Activated CD4-positive, alpha-beta T cell treated with anti-CD3 and anti-CD28 coated beads, Interleukin-2, amount 50 U/mL, for 4 hours (primary cell): ENCODE measurements at regions not wholly inside any gene's neighbourhood (a gene's known extent, or its start where the extent isn't known, plus 50 kb on each side); places are given as distances from the start of the nearest gene placed in this dataset.

Experiments
- DNase-seq, 2 experiments: peaks; one replicate each; pipeline ENCODE4 v3.0.0-alpha.2; 2020

DNA sequence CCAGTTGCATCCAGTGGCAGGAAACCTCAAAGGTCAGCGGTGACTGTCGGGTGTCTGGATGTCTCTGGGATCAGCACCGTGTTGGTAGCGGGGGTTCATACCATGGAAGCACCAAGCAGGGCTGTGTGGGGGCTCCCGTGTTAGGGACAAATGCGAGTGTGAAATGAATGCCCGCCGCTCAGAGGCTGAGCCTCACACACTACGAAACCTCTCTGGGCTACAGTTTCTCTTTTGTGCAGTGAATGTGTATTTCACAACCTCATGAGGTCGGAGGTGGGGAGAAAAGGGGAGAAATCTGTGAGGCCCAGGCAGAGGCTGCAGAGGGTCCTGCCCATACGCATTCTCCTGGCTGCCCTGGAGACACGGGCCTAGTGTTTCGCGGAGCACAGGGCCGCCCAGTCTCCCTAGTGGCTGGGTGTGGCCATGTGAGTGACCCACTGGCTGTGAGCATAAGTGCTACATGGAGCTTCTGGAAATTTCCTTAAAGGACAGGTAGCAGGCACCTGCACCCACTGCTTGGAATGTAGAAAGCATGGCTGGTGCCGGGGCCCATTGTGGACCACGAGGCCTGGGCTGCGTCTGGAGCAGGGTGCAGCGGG lies 138.0 kb upstream of the GLI2 start:
- DNase-seq: no peak

DNA sequence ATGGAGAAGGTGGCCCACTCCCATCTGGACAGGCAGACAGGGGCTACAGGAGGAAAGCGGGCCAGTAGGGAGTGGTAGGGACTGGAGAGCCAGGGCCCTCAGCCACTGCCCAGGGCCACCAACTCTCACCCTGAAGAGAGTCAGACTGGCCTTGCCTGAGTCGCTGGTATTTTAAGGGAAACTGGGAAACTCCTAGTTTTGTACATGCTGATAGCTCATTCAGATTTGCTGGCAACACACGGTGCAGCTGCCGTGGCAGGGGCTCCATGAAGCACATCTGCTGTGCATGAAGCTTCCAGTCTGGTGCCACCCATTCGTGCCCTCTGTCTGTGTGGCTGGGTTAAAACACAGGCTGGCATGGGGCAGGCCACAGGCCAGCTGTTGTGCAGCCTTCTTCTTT lies 137.3 kb upstream of the GLI2 start:
- no peak for DNase-seq

DNA sequence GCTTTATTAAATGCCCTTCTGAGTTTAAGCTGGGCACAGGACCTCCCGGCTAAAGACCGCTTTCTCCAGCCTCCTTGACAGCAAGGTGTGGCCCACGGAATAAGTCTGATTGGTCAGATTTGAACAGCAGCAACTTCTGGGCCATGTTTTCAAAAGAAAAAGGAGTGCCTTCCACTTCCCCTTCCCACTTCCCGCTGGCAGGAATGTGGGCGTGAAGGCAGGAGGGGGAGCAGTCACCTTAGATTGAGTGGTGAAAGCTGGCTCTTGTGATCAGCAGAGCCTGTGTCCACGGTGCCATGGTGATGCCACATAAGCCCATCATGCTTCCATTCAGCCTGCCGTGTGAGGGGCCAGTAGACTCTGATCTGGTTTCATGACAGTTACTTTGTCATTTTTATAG lies 136.6 kb upstream of the GLI2 start:
- no peak for DNase-seq

DNA sequence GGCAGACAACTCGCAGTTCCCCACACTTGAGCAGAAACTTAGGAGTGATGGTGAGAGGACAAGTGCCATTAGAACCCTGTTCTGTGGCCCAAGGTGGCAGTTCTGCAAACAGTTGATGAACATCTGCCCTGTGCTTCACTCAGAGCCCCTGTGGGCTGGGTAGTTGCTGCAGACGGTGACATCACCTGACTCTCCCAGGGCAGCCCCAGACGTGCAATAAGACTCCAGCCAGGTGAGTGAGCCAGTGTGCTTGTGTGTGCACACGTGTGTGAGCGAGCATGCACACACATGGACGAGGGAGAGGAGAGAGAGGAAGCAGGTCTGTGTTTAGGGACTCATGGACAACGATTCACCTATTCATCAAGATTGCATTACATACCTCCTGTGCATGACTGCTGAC lies 136.0 kb upstream of the GLI2 start:
- DNase-seq: no peak

DNA sequence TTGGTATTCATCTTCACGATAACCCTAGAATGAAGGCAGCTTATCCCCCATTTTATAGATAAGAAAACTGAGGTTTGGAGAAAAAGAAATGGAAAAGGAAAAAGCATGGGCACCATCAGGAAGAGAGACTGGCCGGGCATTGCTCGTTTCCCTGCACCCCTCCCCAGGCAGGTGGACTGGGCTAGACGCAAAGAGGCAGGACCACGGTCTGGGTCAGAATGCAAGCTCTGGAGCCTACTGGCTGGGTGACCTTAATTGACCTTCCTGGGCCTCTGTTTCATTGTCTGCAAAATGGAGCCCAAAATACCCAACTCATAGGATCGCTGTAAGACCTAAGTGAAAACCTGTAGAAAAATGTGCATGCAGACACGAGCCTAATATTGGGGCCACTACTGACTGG lies 135.3 kb upstream of the GLI2 start:
- DNase-seq: no peak

DNA sequence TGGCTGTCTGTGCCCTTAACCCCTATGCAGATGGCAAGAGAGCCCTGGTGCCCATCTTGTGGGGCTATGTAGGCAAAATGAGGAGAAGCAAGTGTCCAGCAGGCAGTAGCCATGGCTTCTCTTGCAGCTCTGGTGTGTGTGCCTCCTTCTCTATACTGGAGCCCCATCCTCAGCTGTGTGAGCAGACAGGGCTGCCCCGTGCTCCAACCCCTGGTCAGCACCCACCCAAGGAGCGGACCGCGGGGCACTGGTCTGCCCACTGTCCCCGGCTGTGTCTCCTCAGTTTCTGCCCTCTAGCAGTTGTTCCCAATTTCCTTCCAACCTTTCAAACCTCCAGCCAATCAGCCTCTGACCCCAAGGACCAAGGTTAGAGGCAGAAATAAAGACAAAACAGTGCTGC lies 134.9 kb upstream of the GLI2 start:
- no peak for DNase-seq

DNA sequence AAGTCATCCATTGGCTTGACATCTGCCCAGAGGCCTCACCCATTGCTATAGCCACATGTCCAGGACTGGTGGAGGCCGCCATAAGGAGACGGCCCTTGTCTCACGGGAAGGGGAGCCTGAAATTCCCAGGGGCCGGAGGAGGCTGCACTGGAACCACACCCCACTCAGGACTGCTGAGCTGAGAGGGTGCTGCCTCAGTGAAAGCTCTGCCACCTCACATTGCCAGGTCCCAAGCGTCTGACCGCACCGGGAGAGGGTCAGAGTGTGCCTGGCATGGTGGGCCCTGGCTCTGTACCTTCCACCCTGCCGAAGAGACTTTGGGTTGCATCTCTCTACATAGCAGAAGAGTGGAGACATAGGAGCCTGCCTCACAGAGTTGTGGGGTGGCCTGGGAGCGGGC lies 134.1 kb upstream of the GLI2 start:
- DNase-seq: no peak

DNA sequence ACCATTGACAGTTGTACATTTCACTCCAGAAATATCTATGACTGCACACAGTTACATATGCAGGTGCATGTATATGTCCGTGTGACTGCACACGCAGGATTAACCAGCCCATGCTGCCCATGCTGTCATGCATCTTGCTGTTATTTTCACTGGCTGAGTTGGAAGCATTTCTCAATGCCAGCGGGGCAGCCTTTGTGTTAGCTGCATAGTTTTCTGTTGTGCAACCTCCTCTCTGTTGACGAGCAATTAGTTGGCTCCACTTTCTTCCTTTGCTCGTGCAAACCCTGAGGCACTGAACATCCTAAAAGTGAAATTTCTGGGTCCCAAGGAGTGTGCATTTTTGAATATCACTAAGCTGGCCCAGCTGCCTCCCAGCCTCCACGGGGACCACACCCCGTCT lies 133.4 kb upstream of the GLI2 start:
- no peak for DNase-seq

DNA sequence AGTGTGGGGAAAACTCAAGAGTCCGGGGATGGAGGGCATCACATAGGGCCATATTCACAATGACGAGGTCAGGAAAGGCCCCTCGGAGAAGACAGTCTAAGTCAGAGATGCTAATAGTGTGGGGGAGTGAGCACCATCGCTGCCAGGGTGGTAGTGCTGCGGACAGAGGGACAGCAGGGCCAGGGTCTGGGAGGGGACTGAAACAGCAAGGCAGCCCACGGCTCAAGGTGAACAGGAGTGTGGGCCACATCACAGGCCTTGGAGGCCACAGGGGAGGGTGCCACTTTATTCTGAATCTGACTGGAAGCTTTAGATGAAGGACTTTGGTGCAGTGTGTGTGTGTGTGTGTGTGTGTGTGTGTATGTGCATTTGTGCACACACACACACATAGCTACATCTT lies 130.9 kb upstream of the GLI2 start:
- DNase-seq: no peak

DNA sequence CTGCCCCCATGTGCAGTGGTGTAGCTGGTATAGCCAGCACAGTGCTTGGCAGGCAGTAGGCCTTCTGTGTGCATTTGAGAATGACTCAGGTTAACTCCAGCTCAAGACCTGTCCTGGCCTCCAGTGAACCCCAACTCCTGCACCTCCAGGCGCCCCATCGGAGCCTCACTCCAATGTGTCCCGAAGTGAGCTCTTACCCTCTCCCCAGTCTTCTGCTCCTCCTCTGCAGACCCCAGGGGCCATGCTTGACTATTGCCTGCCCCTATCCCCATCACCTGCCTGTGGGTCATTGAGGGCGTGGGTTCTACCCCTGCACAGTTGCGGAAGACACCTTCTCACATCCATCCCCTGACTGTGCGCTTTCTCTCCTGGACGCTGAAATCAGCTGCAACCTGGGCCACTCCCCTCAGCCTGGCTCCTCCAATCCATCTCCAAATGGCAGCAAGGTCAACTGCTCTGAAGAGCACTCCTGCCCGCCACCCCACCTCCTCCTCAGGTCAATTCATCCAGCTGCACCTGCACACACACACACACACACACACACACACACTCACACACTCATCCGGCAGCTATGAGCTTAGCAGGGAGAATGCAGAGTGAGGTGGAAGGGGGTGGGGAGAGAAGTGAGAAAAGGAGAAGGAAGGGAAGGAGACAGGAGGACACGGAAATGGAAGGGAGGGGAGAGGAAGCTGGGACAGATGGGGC lies 130.3 kb upstream of the GLI2 start:
- no peak for DNase-seq

DNA sequence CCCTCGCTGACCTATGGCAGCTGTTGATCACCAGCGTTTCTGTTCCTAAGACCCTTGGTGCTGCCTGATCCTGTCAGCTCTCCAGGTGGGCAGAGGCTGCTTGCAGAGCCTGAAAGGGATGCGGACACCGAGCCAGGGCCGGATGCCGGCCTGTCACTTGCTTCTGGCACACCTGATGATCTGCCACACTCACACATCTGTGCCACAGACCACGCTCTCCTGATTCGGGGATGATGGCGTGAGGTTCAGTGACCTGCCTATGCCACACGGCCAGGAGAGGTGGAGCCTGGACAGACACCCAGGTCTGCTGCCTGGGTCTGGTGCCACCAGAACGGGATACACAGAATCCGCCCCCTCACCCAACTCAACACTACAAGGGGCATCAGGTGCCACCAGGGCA lies 129.4 kb upstream of the GLI2 start:
- DNase-seq: no peak

DNA sequence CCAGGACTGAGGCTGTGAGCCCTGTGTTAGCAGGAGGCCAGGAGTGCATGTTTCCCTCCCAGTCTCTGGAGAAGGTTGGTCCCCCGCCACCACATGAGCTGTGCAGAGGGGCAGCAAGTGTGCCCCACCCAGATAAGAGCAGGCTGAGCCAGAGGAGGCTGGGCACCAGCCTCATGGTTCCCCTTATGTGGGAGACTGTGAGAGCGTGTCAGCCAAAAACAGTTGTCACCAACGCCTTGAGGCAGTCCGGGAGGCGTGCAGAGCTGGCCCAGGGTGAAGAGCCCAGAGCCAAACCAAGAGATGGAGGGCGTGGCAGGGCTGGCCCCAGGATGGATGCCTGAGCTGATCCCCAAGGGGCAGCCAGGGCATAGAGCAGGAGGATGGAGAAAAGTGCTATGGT lies 128.7 kb upstream of the GLI2 start:
- DNase-seq: no peak

DNA sequence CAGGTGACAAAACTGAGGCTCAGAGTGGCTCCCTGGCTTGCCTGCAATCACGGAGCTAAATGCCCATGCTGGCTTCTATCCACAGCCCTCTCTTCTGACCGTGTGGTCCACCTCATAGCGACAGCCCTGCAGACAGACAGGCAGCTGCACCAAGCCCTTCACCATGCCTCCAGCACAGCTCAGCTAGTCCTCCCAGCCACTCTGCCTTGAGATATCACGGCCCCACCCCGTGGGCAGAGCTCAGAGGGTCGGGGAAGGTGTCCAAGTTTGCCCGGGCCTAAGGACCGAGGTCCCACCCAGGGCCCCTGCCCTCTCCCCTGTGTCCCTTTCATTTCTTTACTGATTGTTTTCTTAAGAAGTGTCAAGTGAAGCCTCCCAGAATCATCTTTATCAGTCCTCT lies 128.2 kb upstream of the GLI2 start:
- DNase-seq: no peak

DNA sequence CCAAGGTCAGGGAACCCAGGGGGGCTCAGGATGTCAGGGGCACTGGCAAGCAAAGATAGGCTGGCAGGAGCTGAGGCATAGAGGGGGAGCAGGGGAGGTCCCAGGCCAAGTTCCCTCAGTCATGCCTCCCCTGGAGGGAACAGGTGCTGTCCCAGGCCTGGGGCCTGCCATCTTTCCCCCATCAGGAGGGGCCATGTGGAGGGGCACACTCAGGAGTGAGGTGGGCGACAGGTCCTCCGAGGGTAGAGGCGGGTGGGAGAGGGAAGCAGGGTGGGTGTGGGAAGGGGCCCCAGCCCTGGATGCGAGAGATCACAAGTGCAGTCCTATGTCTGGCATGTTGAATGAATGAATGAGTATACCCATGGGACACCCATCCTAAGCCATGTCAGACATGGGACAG lies 127.7 kb upstream of the GLI2 start:
- no peak for DNase-seq

DNA sequence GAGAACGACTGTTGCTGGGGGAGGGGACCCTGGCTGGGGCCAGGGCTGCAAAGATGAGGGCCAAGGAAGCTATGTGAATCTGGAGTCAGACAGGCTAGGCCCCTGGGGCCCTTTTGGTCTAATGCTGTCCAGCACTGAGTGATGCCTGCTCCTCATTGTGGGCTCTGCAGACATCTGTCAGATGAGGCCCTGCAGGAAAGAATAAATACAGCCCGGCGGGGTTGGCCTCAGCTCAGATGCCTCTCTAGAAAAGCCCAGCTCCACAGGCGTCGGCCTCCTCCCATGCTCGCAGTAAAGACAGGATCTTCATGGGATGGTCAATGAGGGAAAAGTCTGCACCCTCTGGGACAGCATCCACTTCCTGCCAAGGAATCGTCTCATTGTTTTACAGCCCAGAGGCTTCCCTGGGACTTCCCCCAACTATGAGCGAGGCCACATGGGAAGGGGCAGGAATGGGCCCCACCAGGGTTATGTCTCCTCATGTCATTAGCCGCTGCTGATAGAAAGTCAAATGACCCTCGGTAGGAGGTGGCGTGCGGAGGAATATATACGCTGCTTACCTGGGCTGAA lies 125.8 kb upstream of the GLI2 start:
- no peak for DNase-seq

DNA sequence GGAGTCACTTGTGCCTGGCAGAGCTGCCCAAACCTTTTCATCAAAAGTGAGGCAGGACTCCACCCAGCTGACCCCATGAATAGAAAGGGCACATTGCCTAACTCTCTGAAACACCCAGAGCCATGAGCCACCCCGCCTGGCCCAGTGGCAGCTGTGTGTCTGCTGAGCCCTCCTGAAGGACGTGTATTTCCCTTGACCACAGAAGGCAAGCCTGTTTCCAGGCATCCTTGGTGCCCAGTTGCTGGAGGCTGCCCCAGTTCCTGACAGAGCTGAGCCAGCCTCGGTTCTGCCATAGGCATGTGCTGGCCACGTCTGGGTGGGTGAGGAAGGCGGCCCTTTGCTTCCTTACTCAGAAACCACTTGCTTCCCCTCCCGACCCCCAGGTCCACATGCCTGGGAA lies 124.7 kb upstream of the GLI2 start:
- DNase-seq: no peak

DNA sequence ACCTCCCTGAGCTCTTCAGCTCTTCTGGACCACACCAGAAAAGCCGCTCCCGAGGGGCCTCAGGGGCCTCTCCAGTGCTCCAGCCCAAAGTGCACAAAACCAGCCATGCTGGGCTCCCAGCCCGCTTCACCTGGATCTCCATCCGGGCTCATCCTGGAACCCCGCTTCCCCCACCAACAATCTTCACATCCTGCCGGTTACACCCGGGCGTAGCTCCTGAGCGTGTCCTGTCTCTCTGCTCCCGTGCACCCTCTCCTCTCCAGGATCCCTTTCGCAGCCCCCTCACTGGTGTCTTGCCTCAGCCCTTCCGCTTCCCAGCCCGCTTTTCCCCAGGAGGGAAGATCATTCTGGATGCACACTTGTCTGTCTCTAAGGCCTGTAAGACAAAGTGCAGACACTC lies 123.7 kb upstream of the GLI2 start:
- no peak for DNase-seq

DNA sequence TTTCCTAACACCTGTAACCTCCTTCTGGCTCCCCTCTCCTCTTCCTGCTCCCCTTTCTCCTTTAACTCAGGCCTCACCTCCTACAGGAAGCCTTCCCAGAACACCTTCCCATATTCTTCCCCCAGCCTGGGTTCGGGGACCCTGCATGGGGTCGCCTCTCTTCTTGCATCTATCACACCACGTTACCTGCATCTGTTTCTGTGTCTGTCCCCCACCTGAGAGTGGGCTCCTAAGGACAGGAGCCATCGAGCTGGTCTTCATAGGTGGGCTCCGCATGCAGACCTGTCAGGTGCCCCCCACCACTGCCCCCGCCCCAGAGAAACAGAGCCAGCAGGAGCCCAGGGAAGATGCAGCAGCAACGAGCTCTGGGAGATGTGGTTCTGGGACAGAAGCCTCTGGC lies 123.2 kb upstream of the GLI2 start:
- no peak for DNase-seq

DNA sequence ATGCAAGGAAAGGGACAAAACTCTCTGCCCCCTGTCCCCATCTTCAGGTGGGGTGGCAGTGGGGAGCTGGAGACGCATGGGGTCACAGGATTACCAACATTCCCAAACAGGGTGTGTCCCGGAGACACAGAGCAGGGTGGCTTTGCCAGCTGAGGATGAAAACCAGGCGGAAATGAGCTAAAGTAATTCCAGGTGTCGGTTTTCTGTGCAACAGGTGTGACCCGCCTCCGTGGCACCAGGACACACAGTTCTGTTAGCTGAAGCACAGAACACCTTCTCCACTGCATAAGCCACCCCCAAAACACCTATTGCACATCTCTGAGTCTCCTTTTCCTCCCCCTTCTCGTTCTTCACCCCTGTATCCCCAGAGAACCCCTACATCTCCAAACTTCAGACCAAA lies 122.7 kb upstream of the GLI2 start:
- DNase-seq: no peak

DNA sequence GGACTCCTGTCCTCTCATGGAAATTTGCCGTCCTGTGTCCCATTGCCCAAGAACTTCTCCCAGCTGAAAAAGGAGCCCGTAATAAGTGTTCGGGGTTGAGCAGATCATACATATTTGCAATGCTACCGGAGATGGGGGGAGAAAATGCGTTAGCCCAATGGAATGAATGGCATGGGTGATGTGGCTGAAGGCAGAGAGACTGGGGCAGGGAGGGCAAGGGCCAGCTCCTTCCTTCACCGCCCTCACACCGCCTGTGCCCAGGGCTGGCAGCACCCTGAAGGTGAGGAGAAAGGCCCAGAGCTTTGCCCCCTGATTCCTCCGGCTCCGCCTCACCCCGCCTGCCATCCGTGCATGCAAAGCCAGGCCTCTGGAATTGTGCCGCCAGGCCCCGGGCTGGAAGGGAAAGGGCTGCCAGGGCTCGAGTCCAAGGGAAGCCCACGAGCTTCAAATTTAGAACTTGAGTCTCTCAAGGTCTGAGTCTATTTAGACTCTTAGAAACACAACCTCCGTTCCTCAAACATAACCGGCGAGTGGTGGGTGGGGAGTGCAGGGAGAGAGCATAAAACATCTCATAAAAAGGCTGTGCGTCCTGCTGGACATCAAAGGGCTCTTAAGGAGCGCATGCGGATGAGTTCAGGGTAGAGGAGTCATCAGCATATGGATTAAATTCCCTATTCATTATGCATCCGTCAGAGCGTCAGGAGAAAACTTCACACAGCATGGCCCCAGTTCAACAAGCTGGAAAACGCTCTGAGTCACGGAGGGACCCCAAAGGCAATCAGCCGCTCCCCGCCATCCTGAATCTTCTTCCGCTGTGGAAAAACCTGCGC lies 121.7 kb upstream of the GLI2 start:
- DNase-seq: no peak

DNA sequence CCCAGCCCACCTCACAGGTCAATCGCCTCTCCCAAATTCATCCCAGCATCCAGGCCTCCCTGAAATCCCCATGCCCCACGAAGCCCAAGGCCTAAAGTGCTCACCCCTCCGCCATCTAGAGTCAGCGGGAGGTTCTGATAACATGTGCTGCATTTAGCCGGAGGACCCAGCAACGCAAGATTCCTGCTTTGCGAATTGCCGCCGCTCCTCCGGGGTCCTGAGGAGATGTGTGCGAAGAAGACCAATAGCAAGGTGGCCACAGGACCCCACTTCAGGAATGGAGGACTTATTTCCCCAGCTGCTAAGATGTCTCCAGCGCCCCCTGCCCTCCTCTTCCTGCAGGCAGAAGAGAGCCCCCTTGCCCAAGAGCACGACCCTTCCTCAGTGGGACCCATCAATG lies 120.8 kb upstream of the GLI2 start:
- no peak for DNase-seq

DNA sequence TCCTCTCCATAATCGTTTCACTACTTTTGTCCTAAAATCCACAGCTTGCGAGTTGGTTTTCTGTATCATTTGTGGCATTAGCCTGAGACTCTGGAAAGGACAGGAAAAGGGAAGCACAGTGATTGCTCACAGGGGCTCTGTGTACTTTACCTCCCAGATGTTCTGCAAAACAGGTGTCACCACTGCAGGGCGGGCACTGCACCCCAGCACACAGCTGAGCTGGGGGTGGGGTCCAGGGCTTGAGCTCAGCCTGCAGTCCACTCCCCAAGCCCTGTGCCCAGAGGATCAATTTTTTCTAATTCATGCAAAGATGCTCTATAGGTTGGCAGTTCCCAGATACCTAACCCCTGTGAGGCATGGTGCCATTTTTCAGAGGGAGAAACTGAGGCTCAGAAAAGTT lies 119.4 kb upstream of the GLI2 start:
- DNase-seq: no peak

DNA sequence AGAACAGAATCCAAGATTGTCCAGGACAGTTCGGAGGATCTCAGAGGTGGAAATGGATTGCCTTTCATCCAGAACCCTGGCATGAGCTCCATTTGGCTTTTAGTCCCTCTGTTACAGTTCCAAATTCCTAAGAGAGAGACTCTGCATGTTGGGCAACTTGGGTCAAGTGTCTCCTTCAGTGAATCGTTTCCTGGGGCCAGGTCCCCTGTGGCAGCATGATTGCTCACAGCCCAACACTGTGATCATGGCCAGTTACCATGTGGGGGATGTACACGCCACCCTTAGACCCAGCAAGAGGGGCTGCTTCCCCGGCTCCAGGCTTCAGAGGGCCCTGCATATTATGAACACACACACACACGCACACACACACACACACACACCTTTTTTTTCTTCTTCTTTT lies 118.6 kb upstream of the GLI2 start:
- no peak for DNase-seq

DNA sequence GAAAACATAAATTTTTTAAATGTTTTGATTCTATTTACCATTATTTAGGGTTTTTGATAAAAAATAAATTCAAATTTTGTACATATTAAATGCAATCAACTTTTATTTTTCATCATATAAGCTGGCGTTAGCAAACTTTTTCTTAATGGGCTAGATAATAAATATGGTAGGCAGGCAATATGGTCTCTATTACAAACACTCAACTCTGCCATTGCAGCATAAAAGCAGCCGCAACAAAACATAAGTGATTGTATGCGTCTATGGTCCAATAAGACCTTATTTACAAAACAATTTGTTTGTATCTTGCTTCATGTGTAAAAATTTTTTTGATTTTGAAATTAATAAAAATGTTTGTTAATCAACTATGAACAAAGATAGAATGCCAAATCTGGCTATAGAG lies 116.8 kb upstream of the GLI2 start:
- DNase-seq: no peak
